Subcutaneous abdominal adipose tissue (tissue), 5 donors: ENCODE measurements at regions not wholly inside any gene's neighbourhood (a gene's known extent, or its start where the extent isn't known, plus 50 kb on each side); places are given as distances from the start of the nearest gene placed in this dataset.

Experiments
- H3K27ac ChIP-seq: one replicate; pipeline ENCODE4 v1.7.0; 2013; ENCODE audit warnings: low read depth, mild to moderate bottlenecking, inconsistent platforms, low read length, moderate library complexity
- H3K27me3 ChIP-seq, 5 donors: one replicate each; pipeline ENCODE4 v1.7.0; 2013; ENCODE audit warnings: low read length in 5 of 5, inconsistent platforms in 1 of 5; ENCODE audit not compliant: control insufficient read depth in 5 of 5, insufficient read depth in 4 of 5
- H3K36me3 ChIP-seq, 5 donors: one replicate each; pipeline ENCODE4 v1.7.0; 2013; ENCODE audit warnings: low read length in 5 of 5; ENCODE audit not compliant: control insufficient read depth in 5 of 5, insufficient read depth in 5 of 5
- H3K4me1 ChIP-seq, 5 donors: one replicate each; pipeline ENCODE4 v1.7.0; 2013; ENCODE audit warnings: low read length in 5 of 5, mild to moderate bottlenecking in 3 of 5, moderate library complexity in 1 of 5; ENCODE audit not compliant: control insufficient read depth in 5 of 5, insufficient read depth in 5 of 5
- H3K4me3 ChIP-seq, 5 donors: one replicate each; pipeline ENCODE4 v1.7.0; 2013; ENCODE audit warnings: low read length in 5 of 5, low read depth in 1 of 5
- H3K9ac ChIP-seq, 5 donors: one replicate each; pipeline ENCODE4 v1.7.0; 2013; ENCODE audit warnings: low read length in 5 of 5, mild to moderate bottlenecking in 4 of 5, moderate library complexity in 3 of 5
- H3K9me3 ChIP-seq, 5 donors: one replicate each; pipeline ENCODE4 v1.7.0; 2013; ENCODE audit warnings: low read length in 5 of 5; ENCODE audit not compliant: control insufficient read depth in 5 of 5
- donor health status: healthy.
- donor health status: healthy.
- donor health status: healthy.
- donor health status: healthy.
- donor health status: healthy.

GRCh38 chr14:101125313-101125712 is 221.8 kb upstream of the RTL1 start:
- H3K9me3 ChIP-seq, result peaks cover 0 to 8% (median 4%) of the 10 kb centered on the region in 5 donors
- peaks cover 13 to 32% (median 18%) of the 10 kb centered on the region in 5 donors for H3K27me3 ChIP-seq
- no peak overlapping the region for H3K9ac ChIP-seq
- H3K4me1 ChIP-seq, result peaks cover 0 to 7% (median 4%) of the 10 kb centered on the region in 5 donors
- H3K27ac ChIP-seq, result no peak overlapping the region
- H3K36me3 ChIP-seq, result no peaks in the 10 kb centered on the region
- no peak overlapping the region for H3K4me3 ChIP-seq

GRCh38 chr14:101125719-101126651 is 222.5 kb upstream of the RTL1 start:
- Histone ChIP-seq H3K27me3 (peaks cover 13 to 36% (median 18%) of the 10 kb centered on the region in 5 donors), H3K4me1 (peaks cover 0 to 2% (median under 1%) of the 10 kb centered on the region in 5 donors), H3K27ac (no peak overlapping the region)

GRCh38 chr14:101126731-101127130 is 223.2 kb upstream of the RTL1 start:
- peaks cover 0 to 8% (median 4%) of the 10 kb centered on the region in 5 donors for H3K9me3 ChIP-seq
- H3K27ac ChIP-seq, result no peak overlapping the region
- H3K4me3 ChIP-seq, result no peak overlapping the region
- H3K4me1 ChIP-seq, result no peaks in the 10 kb centered on the region
- H3K9ac ChIP-seq, result no peak overlapping the region
- H3K27me3 ChIP-seq, result peaks cover 13 to 40% (median 22%) of the 10 kb centered on the region in 5 donors
- no peaks in the 10 kb centered on the region for H3K36me3 ChIP-seq

More at GRCh38 chr14:101125719-101126651, 222.5 kb upstream of the RTL1 start:
- Histone ChIP-seq H3K9ac (no peak overlapping the region), H3K4me3 (no peak overlapping the region), H3K9me3 (peaks cover 0 to 8% (median 4%) of the 10 kb centered on the region in 5 donors), H3K36me3 (no peaks in the 10 kb centered on the region)

- H3K4me1 ChIP-seq, result no peaks in the 10 kb centered on the region
- H3K36me3 ChIP-seq, result no peaks in the 10 kb centered on the region
- no peak overlapping the region for H3K9ac ChIP-seq
- peaks cover 17 to 45% (median 23%) of the 10 kb centered on the region in 5 donors for H3K27me3 ChIP-seq
- H3K4me3 ChIP-seq, result no peak overlapping the region
- H3K27ac ChIP-seq, result no peak overlapping the region
- peaks cover 0 to 8% (median 4%) of the 10 kb centered on the region in 5 donors for H3K9me3 ChIP-seq
Observed at GRCh38 chr14:101127224-101127623, 223.7 kb upstream of the RTL1 start.

GRCh38 chr14:101128478-101129321 is 225.2 kb upstream of the RTL1 start:
- Histone ChIP-seq H3K27ac (no peak overlapping the region), H3K4me1 (no peaks in the 10 kb centered on the region), H3K9me3 (peaks cover 0 to 8% (median 4%) of the 10 kb centered on the region in 5 donors), H3K9ac (no peak overlapping the region), H3K36me3 (no peaks in the 10 kb centered on the region), H3K4me3 (no peak overlapping the region), H3K27me3 (peaks cover 18 to 44% (median 23%) of the 10 kb centered on the region in 5 donors)

GRCh38 chr14:101129521-101130167 is 226.1 kb upstream of the RTL1 start:
- H3K27me3 ChIP-seq, result peaks cover 16 to 41% (median 26%) of the 10 kb centered on the region in 5 donors
- no peak overlapping the region for H3K27ac ChIP-seq
- H3K9me3 ChIP-seq, result peaks cover 0 to 8% (median 4%) of the 10 kb centered on the region in 5 donors
- no peak overlapping the region for H3K9ac ChIP-seq
- H3K36me3 ChIP-seq, result no peaks in the 10 kb centered on the region
- no peaks in the 10 kb centered on the region for H3K4me1 ChIP-seq
- H3K4me3 ChIP-seq, result no peak overlapping the region

GRCh38 chr14:101130861-101131260 is 227.3 kb upstream of the RTL1 start:
- H3K36me3 ChIP-seq, result no peaks in the 10 kb centered on the region
- H3K27me3 ChIP-seq, result peaks cover 16 to 38% (median 26%) of the 10 kb centered on the region in 5 donors
- H3K9me3 ChIP-seq, result peaks cover 0 to 8% (median 4%) of the 10 kb centered on the region in 5 donors
- H3K4me1 ChIP-seq, result no peaks in the 10 kb centered on the region
- H3K9ac ChIP-seq, result no peak overlapping the region
- H3K27ac ChIP-seq, result no peak overlapping the region
- H3K4me3 ChIP-seq, result no peak overlapping the region

GRCh38 chr14:101131451-101131916 is 228.0 kb upstream of the RTL1 start:
- no peak overlapping the region for H3K27ac ChIP-seq
- H3K4me3 ChIP-seq, result no peak overlapping the region
- H3K4me1 ChIP-seq, result no peaks in the 10 kb centered on the region
- H3K9ac ChIP-seq, result no peak overlapping the region
- peaks cover 0 to 8% (median 4%) of the 10 kb centered on the region in 5 donors for H3K9me3 ChIP-seq
- no peaks in the 10 kb centered on the region for H3K36me3 ChIP-seq
- H3K27me3 ChIP-seq, result peaks cover 15 to 38% (median 26%) of the 10 kb centered on the region in 5 donors

- Histone ChIP-seq H3K9ac (no peak overlapping the region), H3K27ac (no peak overlapping the region), H3K4me1 (no peaks in the 10 kb centered on the region), H3K9me3 (peaks cover 0 to 8% (median 4%) of the 10 kb centered on the region in 5 donors), H3K27me3 (peaks cover 9 to 32% (median 24%) of the 10 kb centered on the region in 5 donors), H3K4me3 (no peak overlapping the region), H3K36me3 (no peaks in the 10 kb centered on the region)
Observed at GRCh38 chr14:101132051-101132571, 228.6 kb upstream of the RTL1 start.
